ENCODE measurements at regions not wholly inside any gene's neighbourhood (a gene's known extent, or its start where the extent isn't known, plus 50 kb on each side); places are given as distances from the start of the nearest gene placed in this dataset.

DNA sequence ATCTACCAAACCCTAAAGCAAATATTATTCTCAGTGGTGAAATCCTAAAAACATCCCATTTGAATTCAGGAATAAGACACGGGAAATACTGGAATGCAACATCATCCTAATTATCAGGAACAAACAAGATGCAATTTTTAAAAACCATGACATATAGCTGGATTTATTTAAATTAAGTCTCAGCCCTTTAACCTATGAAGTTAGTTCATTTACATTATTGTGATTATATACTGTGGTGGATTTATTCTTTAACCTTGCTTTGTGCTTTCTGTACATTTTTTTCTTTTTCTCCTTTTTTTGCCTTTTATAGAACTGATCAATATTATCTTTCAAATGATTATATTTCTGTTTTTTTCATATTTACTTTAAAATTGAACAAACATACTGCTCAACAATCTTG is 59.8 kb upstream of the ARMC2 start:
- TF ChIP-seq, protein P1, sequence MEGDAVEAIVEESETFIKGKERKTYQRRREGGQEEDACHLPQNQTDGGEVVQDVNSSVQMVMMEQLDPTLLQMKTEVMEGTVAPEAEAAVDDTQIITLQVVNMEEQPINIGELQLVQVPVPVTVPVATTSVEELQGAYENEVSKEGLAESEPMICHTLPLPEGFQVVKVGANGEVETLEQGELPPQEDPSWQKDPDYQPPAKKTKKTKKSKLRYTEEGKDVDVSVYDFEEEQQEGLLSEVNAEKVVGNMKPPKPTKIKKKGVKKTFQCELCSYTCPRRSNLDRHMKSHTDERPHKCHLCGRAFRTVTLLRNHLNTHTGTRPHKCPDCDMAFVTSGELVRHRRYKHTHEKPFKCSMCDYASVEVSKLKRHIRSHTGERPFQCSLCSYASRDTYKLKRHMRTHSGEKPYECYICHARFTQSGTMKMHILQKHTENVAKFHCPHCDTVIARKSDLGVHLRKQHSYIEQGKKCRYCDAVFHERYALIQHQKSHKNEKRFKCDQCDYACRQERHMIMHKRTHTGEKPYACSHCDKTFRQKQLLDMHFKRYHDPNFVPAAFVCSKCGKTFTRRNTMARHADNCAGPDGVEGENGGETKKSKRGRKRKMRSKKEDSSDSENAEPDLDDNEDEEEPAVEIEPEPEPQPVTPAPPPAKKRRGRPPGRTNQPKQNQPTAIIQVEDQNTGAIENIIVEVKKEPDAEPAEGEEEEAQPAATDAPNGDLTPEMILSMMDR (conservative IDR thresholded peaks at IDR 0.05): no peak
- no peak for TF ChIP-seq ZFX (IDR thresholded peaks at IDR 0.05)
